HG03280 (cell line): ENCODE measurements at regions not wholly inside any gene's neighbourhood (a gene's known extent, or its start where the extent isn't known, plus 50 kb on each side); places are given as distances from the start of the nearest gene placed in this dataset.

Experiments used
- ATAC-seq: cut with Tn5 transposase; IDR thresholded peaks from one replicate; pipeline ENCODE4 v1.9.1; 2021; ENCODE audit warnings: mild to moderate bottlenecking, moderate library complexity; ENCODE audit not compliant: unreplicated experiment

GRCh38 chr13:91141543-91142061, 205.9 kb upstream of the MIR17HG start:
- ATAC-seq = no peak

GRCh38 chr13:91142572-91142971, 204.9 kb upstream of the MIR17HG start:
- no peak for ATAC-seq

DNA sequence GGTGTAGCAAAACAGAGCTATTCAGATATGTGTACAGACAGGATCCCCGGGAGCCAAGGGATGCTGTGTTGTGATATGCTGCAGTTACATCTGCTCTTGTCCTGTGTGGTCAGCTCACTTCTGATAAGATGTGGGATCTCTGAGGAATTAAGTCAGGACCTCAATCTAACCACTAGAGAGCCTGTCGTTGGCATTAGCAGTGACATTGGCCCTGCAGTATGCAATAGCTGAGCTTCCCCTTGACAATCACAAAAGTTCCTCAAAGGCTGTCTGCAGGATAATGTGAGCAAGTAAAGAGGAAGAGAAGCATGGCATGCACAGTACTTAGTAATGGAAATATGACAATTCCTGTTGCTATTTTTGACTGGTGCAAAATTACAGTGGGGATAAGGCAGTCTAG, 203.4 kb upstream of the MIR17HG start:
- no peak for ATAC-seq

DNA sequence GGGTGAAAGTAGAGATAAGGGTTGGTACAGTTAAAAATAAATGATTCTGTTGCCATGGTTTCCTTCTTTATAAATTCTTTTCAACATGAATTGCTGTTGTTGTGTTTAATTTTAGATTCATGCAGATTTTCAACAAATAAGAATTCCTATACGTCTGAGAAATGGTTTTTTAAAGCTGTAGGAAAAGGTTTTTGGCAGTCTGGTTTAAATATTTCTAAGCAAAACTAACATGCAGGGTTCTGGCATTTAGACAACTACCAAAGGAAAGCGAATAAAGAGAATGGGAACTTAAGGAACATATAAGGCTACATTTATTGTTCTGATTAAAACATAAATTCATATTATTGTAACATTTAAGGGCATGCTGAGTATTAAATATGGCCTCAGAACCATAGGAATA, 203.0 kb upstream of the MIR17HG start:
- no peak for ATAC-seq

GRCh38 chr13:91145571-91146205, 201.8 kb upstream of the MIR17HG start:
- no peak for ATAC-seq

DNA sequence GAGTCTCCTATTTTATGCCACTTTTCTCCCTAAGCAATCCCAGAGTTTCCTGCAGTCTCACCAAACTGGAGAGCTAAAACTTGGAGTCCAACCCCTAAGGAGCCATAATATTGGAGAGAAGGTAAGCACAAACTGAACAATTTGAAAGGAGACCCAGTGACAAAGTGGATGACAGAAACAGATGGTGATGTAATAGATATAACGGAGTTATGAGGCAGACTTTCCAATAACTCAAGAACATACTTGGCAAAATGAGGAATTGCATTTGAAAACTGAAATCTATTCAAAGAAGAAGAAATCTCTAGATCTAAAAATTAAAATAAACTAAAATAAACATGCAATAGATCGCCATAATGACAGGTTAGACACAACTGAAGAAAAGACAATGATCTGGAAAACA, 200.9 kb upstream of the MIR17HG start:
- no peak for ATAC-seq

- ATAC-seq = no peak
These were observed 199.4 kb upstream of the MIR17HG start for GRCh38 chr13:91148098-91148497.

DNA sequence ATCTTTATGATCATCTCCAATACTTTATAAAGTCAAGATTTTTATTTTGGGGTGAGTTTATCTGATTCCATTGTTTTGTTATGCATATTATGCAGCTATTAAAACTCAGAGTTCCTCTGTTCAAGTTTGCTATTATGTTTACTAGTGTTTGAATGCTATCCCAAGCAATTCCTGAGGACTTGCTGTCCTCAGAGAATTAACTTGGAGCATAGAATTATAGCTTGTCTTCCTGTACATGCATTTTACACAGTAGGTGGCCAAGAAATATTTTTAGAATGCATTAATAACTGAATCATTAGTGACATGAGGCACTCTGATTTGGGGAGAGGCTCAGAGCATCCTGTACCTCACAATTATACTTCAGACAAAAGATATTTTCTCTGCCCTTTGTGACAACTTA, 195.6 kb upstream of the MIR17HG start:
- no peak for ATAC-seq

DNA sequence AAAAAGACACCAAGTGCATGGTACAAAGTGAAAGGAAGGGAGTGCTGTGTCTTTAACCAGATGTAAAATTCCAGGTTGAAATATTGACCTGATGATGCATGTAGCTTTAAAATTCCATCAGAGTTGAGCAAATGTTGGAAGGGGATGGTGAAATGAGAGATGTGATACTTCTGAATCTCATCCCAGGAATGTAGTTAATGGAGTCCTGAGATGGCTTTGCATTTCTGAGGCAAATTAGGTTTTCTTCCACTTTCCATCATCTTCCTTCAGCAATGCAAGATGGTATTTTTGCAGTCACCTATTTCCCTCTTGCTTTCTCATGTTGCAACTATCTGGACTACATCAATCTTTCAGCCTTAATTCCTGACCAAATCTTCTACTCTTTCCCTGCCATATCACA, 194.1 kb upstream of the MIR17HG start:
- no peak for ATAC-seq

DNA sequence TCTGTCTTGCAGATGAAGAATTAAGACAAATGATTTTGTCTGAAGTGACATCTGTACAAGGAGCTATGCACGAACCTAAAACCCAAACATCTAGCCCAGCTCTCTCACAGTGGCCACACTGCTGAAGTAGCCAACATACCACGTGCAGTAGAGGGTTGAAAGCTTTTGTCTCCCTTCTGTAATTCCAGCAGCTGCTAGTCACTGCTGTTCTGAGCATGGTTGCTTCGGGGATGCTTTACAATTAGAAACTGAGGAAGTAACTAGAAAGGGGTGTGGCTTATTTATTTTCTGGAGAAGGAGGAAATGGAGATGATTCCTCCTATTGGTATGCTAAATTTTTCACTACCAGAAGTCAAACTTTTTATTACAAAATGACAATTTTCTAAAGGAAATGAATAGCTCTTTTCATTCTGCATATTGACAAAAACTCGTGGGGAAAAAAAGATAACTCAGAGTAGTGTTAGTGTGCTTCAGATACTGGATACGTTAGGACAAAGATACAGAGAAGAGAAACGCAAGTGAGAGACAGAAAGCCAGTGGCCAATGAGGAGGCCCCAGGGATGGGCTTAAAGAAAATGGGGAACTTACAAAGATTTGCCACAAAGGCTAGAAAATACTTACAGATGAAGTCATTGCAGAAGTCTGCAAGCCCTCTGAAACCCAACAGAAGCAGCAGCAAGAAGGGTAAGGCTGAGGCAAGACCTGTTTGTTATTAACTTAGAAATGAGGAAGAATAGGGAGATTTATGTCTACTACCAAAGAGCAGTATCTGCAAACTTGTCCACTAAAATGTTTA, 192.7 kb upstream of the MIR17HG start:
- ATAC-seq = no peak

- no peak for ATAC-seq
These were observed 191.9 kb upstream of the MIR17HG start for GRCh38 chr13:91155512-91156114.

GRCh38 chr13:91157273-91158016, 190.0 kb upstream of the MIR17HG start:
- no peak for ATAC-seq

DNA sequence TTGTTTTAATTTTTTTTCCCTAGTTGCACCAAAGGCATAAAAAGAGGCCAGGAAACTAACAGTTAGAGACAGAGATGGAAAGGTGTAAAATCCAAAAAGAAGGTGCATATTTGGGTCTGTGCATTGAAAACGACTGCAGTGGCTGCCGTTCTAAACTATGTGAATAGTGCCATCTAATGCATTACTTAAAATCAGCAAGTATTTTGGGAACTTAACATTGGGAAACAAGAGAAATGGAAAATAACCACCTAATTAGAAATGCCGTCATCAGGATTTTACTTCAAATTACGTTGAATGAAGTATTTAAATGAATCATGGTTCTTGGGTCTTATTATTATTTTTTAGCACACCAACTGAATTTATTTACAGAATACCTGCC, 189.5 kb upstream of the MIR17HG start:
- ATAC-seq = no peak

DNA sequence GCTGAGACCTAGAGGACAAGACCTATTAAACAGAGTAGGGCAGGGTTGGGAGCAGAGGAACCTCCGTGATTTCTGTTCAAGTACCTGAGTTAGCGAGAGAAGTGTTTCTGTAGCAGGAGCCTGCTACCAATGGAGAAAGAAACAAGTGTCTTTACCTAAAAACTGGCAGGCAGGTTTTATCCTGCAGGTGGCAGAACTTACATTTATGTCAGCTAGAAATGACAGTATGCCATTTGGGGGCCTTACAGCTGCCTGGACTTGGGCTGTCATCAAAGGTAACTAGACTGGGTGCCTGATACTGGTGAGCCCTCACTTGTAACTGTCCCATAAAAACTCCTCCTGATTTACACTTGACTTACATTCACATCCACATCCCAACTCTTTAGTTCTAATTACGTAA, 185.3 kb upstream of the MIR17HG start:
- ATAC-seq = no peak

GRCh38 chr13:91162589-91162988, 184.9 kb upstream of the MIR17HG start:
- ATAC-seq = no peak

- no peak for ATAC-seq
These were observed 181.7 kb upstream of the MIR17HG start for GRCh38 chr13:91165758-91166157.

GRCh38 chr13:91166714-91167511, 180.6 kb upstream of the MIR17HG start:
- no peak for ATAC-seq

DNA sequence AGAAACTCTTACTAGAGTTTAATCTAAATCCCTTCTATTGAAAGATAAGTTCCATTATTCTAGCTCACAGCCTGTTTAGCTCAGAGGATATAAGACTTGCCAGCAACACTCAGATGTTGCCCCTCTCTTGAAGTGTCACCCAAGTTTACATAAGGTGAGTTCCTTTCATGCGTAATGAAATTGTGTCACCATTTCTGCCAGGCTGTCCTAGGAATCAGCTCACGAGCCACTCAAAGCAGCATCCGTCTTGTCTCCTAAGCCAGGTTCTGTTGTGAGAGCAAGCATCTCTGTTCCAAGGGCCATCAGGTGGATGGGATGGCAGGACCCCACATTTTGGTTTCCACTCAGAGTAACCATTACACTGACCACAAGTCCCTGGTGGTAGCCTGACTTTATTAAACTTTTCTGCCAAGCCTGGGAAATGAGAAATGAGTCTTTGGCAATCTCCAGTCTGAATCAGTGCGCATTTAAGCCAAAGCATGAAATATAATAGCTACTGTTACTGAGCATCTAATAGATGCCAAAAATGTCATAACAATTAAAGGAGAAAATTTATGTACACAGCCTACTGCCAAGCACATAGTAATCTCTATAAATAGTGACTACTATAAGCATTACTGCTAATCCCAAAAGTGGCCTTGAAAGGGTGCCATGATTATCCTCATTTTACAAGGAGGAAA, 179.6 kb upstream of the MIR17HG start:
- no peak for ATAC-seq

DNA sequence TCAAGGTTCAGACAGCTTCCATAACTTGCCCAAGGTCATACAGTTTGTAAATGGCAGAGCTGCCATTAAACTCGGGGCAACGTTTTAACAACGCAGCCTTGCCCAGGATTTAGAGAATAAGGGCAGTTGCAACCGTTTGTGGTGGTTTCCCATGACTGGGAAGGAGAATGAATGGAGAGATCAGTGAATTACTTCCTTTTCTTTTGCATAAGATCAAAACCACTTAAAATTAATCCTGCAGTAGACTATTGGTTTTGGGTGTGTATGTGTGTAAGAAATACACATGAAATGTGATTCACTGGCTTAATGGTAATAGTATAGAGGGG, 179.1 kb upstream of the MIR17HG start:
- no peak for ATAC-seq
